Muscle of leg (tissue), 3 donors: ENCODE measurements at regions not wholly inside any gene's neighbourhood (a gene's known extent, or its start where the extent isn't known, plus 50 kb on each side); places are given as distances from the start of the nearest gene placed in this dataset.

ENCODE experiments used
- DNase-seq: peaks from one replicate; pipeline ENCODE4 v3.0.0; 2013
- H3K27ac ChIP-seq: one replicate; pipeline ENCODE4 v1.5.1; 2013; ENCODE audit warnings: mild to moderate bottlenecking, low read length, control low read depth
- H3K27me3 ChIP-seq: one replicate; pipeline ENCODE4 v1.6.1; 2013; ENCODE audit warnings: low read length; ENCODE audit not compliant: control insufficient read depth, insufficient read depth
- H3K36me3 ChIP-seq: one replicate; pipeline ENCODE4 v1.6.1; 2013; ENCODE audit warnings: low read length; ENCODE audit not compliant: control insufficient read depth, insufficient read depth
- H3K4me1 ChIP-seq: one replicate; pipeline ENCODE4 v1.6.1; 2013; ENCODE audit warnings: low read length; ENCODE audit not compliant: control insufficient read depth, insufficient read depth
- H3K4me3 ChIP-seq: one replicate; pipeline ENCODE4 v1.5.1; 2013; ENCODE audit warnings: low read length, control low read depth
- H3K9me3 ChIP-seq: replicated peaks from 2 replicates; pipeline ENCODE4 v1.6.1; 2013; ENCODE audit warnings: low read depth, low read length; ENCODE audit not compliant: control insufficient read depth
- WGBS: methylation state at CpG from one replicate; pipeline ENCODE4 v1.1.5; 2013; ENCODE audit warnings: missing lambda C conversion rate; ENCODE audit not compliant: insufficient coverage; 5-methylcytosine and 5-hydroxymethylcytosine counted together

GRCh38 chr3:189084620-189085019 is 87.2 kb upstream of the TPRG1 start:
- no peak for DNase-seq
- Histone ChIP-seq H3K27ac (no peak overlapping the region), H3K9me3 (no peaks in the 10 kb centered on the region), H3K4me3 (no peak overlapping the region), H3K4me1 (no peaks in the 10 kb centered on the region), H3K36me3 (no peaks in the 10 kb centered on the region), H3K27me3 (no peaks in the 10 kb centered on the region)
- no CpG with 5 or more reads among the region's 4 CpGs for WGBS

DNA sequence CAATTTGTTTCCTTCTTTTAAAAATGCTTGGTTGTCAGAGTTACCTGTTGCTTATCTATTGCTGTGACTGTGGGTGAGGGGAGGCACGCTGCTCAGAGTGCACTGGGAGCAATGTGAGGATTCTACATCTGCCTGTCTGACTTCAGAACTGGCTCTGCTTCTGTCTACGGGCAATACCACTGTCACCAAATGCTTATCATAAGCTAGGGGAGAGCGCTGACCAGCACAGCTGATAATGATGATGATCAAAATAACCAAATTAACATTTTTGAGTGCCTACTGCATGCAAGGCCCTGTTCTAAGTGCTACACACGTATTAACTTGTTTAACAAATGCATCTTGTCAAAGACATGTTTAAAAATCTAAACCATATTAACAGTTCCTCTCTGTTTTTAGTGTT is 79.2 kb upstream of the TPRG1 start:
- Histone ChIP-seq H3K27me3 (no peaks in the 10 kb centered on the region), H3K36me3 (no peaks in the 10 kb centered on the region), H3K9me3 (no peaks in the 10 kb centered on the region), H3K4me3 (no peak overlapping the region), H3K4me1 (no peaks in the 10 kb centered on the region), H3K27ac (no peak overlapping the region)
- 90% methylated on average over 2 of the region's 4 CpGs for WGBS
- DNase-seq = no peak

DNA sequence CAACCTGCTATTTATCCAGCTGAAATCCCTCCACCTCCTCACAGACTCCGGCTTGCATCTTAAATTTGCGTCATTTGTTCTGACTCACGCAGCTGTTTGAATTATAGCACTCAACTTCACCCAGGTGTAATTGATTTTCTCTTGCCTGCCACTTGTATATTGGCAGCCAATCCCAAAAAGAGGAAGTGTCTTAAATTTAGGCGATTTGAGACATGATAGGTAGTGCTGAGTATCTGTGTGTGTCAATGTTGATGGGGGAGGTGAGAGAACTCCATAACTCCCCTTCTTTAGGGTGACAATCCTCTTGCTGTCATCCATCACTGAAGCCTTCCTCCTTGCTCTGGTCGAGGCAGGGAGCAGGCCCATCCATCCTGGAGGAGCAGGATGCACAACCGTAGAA is 77.2 kb upstream of the TPRG1 start:
- WGBS = 90% methylated on average over 4 of the region's 6 CpGs
- no peaks in the 10 kb centered on the region for H3K36me3 ChIP-seq
- H3K27ac ChIP-seq = no peak overlapping the region
- H3K4me3 ChIP-seq = no peak overlapping the region
- H3K27me3 ChIP-seq = no peaks in the 10 kb centered on the region
- DNase-seq = no peak
- H3K9me3 ChIP-seq = no peaks in the 10 kb centered on the region
- peaks cover 1% of the 10 kb centered on the region for H3K4me1 ChIP-seq

- no peak for DNase-seq
- no peaks in the 10 kb centered on the region for H3K36me3 ChIP-seq
- peaks cover 9% of the 10 kb centered on the region for H3K4me1 ChIP-seq
- no CpG with 5 or more reads among the region's 1 CpG for WGBS
- H3K9me3 ChIP-seq = no peaks in the 10 kb centered on the region
- H3K4me3 ChIP-seq = no peak overlapping the region
- no peak overlapping the region for H3K27ac ChIP-seq
- no peaks in the 10 kb centered on the region for H3K27me3 ChIP-seq
Observed at GRCh38 chr3:189096092-189096491, 75.7 kb upstream of the TPRG1 start.

DNA sequence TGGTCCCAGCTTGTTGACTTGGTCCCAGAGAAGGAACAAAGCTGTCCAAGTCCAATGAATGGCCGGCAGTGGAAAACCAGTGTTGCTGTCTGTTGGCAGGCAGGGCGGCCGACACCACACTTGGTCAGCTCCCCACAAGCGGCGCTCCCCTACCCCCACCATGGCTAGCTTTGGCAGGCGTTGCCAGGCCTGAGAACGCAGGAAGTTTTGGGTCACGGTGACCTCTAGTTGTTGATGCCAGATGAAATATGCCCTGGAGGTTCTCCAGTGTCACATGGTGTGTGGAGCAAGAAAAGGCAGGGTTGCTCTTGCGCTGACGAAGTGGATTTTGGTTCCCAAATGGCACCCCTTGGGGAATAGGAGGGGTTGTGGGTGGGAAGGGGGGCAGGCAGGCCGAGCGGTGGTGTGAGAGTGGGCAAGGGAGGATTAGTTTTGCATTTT is 72.7 kb upstream of the TPRG1 start:
- Histone ChIP-seq H3K27ac (no peak overlapping the region), H3K9me3 (no peaks in the 10 kb centered on the region), H3K27me3 (no peaks in the 10 kb centered on the region), H3K4me1 (peaks cover 9% of the 10 kb centered on the region), H3K36me3 (no peaks in the 10 kb centered on the region), H3K4me3 (no peak overlapping the region)
- 88% methylated on average over 5 of the region's 12 CpGs for WGBS
- peak; percentile 4 for DNase-seq

GRCh38 chr3:189099505-189100290 is 72.1 kb upstream of the TPRG1 start:
- DNase-seq = peak; percentile 62
- Histone ChIP-seq H3K4me1 (peaks cover 9% of the 10 kb centered on the region), H3K9me3 (no peaks in the 10 kb centered on the region), H3K27ac (no peak overlapping the region), H3K36me3 (no peaks in the 10 kb centered on the region), H3K27me3 (no peaks in the 10 kb centered on the region), H3K4me3 (no peak overlapping the region)
- WGBS = 63% methylated on average over 10 of the region's 12 CpGs

- DNase-seq = no peak
- 91% methylated on average over 1 of the region's 2 CpGs for WGBS
- Histone ChIP-seq H3K27ac (no peak overlapping the region), H3K27me3 (no peaks in the 10 kb centered on the region), H3K9me3 (no peaks in the 10 kb centered on the region), H3K36me3 (no peaks in the 10 kb centered on the region), H3K4me3 (no peak overlapping the region), H3K4me1 (peaks cover 9% of the 10 kb centered on the region)
Observed at GRCh38 chr3:189100866-189101265, 70.9 kb upstream of the TPRG1 start.

- Histone ChIP-seq H3K27ac (no peak overlapping the region), H3K27me3 (no peaks in the 10 kb centered on the region), H3K36me3 (no peaks in the 10 kb centered on the region), H3K4me1 (peaks cover 9% of the 10 kb centered on the region), H3K9me3 (no peaks in the 10 kb centered on the region), H3K4me3 (no peak overlapping the region)
- no peak for DNase-seq
- 100% methylated on average over 1 of the region's 2 CpGs for WGBS
Observed at GRCh38 chr3:189101594-189101993, 70.2 kb upstream of the TPRG1 start.

DNA sequence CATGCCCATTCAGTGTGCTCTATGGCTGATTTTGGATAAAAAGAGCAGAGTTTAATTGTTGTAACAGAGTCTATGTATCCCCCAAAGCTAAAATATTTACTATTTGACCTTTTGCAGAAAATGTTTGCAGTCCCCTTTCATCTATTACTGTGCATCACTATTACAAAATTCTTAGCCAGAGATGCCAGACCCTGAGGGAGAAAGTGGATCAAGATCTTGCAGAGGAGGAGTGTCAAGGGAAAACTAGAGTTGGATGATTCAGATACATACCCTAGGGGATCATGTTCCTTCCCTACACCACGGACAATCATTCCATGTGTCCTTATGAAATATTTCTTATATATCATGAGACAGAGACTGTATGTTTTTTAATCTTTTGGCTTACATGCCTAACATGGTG is 68.6 kb upstream of the TPRG1 start:
- Histone ChIP-seq H3K36me3 (no peaks in the 10 kb centered on the region), H3K27ac (no peak overlapping the region), H3K4me3 (no peak overlapping the region), H3K4me1 (peaks cover 9% of the 10 kb centered on the region), H3K9me3 (no peaks in the 10 kb centered on the region), H3K27me3 (no peaks in the 10 kb centered on the region)
- no CpG with 5 or more reads among the region's 1 CpG for WGBS
- DNase-seq = no peak

GRCh38 chr3:189108067-189108466 is 63.7 kb upstream of the TPRG1 start:
- WGBS = 27% methylated on average over 1 of the region's 1 CpG
- no peak overlapping the region for H3K4me3 ChIP-seq
- no peaks in the 10 kb centered on the region for H3K36me3 ChIP-seq
- no peaks in the 10 kb centered on the region for H3K9me3 ChIP-seq
- no peaks in the 10 kb centered on the region for H3K4me1 ChIP-seq
- H3K27ac ChIP-seq = no peak overlapping the region
- peak; percentile 90 for DNase-seq
- H3K27me3 ChIP-seq = no peaks in the 10 kb centered on the region

DNA sequence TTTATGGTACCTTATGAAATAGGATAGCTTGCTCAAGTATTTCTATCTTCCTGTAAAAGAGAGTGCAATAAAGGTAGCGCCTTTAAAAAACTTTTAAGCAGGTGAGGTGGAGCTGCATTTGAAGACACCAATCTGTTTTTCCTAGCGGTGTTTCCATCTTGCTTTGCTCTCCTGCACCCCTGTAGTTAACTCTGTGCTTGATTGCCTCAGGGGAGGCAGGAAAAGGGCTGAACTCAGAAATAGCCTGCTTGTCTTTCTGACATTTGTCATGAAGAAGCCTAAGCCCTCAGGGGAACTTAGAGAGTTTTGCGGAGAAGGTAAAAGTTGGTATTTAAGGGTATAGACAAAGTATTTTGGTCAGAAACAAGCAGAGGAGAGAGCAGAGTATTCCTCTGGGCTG is 63.0 kb upstream of the TPRG1 start:
- Histone ChIP-seq H3K36me3 (no peaks in the 10 kb centered on the region), H3K27me3 (no peaks in the 10 kb centered on the region), H3K9me3 (no peaks in the 10 kb centered on the region), H3K27ac (no peak overlapping the region), H3K4me3 (no peak overlapping the region), H3K4me1 (no peaks in the 10 kb centered on the region)
- 60% methylated on average over 2 of the region's 3 CpGs for WGBS
- peak; percentile 15 for DNase-seq
